ENCODE measurements at regions not wholly inside any gene's neighbourhood (a gene's known extent, or its start where the extent isn't known, plus 50 kb on each side); places are given as distances from the start of the nearest gene placed in this dataset.

- Histone ChIP-seq H3K27me3 (ENCODE audit: control insufficient read depth in 2 of 2, insufficient read depth in 1 of 2, low read length in 1 of 2) (no peaks in the 10 kb centered on the region), H3K36me3 (ENCODE audit: control insufficient read depth in 2 of 2, insufficient read depth in 2 of 2, low read length in 1 of 2) (no peaks in the 10 kb centered on the region), H3K4me1 (ENCODE audit: control insufficient read depth in 2 of 2, insufficient read depth in 2 of 2, low read length in 2 of 2) (peaks cover 8 to 22% of the 10 kb centered on the region in 2 donors), H3K9me3 (ENCODE audit: control insufficient read depth in 2 of 2, insufficient read depth in 1 of 2, low read length in 1 of 2) (no peaks in the 10 kb centered on the region), H3K27ac (ENCODE audit: low read depth in 1 of 2, low read length in 1 of 2) (no peak overlapping the region), H3K4me3 (ENCODE audit: low read length in 2 of 2) (no peak overlapping the region)
- no peak for DNase-seq (ENCODE audit: low read depth in 6 of 9, low spot score in 9 of 9)
- WGBS, result 96% methylated on average over 9 of the region's 9 CpGs
These were observed 189.0 kb downstream of the BCL11A start for GRCh38 chr2:60364491-60364890.

DNA sequence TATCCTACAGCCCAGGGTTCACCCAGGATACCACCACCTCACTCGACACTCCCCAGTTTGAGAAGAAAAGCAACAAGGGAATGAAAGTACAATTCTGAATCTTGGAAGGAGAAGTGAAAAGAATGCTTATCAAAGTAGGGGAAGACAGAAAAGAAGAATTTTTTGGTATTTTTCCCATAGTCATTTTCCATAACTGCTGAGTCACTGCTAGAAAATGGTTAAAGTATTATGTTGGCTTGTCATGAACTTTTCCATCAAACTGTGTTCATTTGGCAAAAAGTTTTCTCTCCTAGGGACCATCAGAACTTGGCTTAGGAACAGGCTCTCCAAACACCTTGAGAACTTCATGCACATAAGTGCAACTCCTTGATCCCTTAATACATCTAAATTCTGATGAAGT lies 192.0 kb downstream of the BCL11A start:
- Histone ChIP-seq H3K27ac (ENCODE audit: low read depth in 1 of 2, low read length in 1 of 2) (no peak overlapping the region), H3K4me3 (ENCODE audit: low read length in 2 of 2) (no peak overlapping the region), H3K4me1 (ENCODE audit: control insufficient read depth in 2 of 2, insufficient read depth in 2 of 2, low read length in 2 of 2) (peaks cover 13 to 38% of the 10 kb centered on the region in 2 donors), H3K9me3 (ENCODE audit: control insufficient read depth in 2 of 2, insufficient read depth in 1 of 2, low read length in 1 of 2) (no peaks in the 10 kb centered on the region), H3K36me3 (ENCODE audit: control insufficient read depth in 2 of 2, insufficient read depth in 2 of 2, low read length in 1 of 2) (no peaks in the 10 kb centered on the region), H3K27me3 (ENCODE audit: control insufficient read depth in 2 of 2, insufficient read depth in 1 of 2, low read length in 1 of 2) (no peaks in the 10 kb centered on the region)
- whole genome bisulfite sequencing, result 99% methylated on average over 1 of the region's 1 CpG
- DNase-seq (ENCODE audit: low read depth in 6 of 9, low spot score in 9 of 9), result no peak

GRCh38 chr2:60359569-60359968 lies 193.9 kb downstream of the BCL11A start:
- Histone ChIP-seq H3K9me3 (ENCODE audit: control insufficient read depth in 2 of 2, insufficient read depth in 1 of 2, low read length in 1 of 2) (no peaks in the 10 kb centered on the region), H3K36me3 (ENCODE audit: control insufficient read depth in 2 of 2, insufficient read depth in 2 of 2, low read length in 1 of 2) (no peaks in the 10 kb centered on the region), H3K4me1 (ENCODE audit: control insufficient read depth in 2 of 2, insufficient read depth in 2 of 2, low read length in 2 of 2) (peaks cover 21 to 39% of the 10 kb centered on the region in 2 donors), H3K27me3 (ENCODE audit: control insufficient read depth in 2 of 2, insufficient read depth in 1 of 2, low read length in 1 of 2) (no peaks in the 10 kb centered on the region), H3K4me3 (ENCODE audit: low read length in 2 of 2) (no peak overlapping the region), H3K27ac (ENCODE audit: low read depth in 1 of 2, low read length in 1 of 2) (no peak overlapping the region)
- DNase-seq (ENCODE audit: low read depth in 6 of 9, low spot score in 9 of 9), result peak in 1 of 9 donors; percentile 77
- 33% methylated on average over 5 of the region's 5 CpGs for WGBS

GRCh38 chr2:60358476-60358875 lies 195.0 kb downstream of the BCL11A start:
- WGBS, result 95% methylated on average over 4 of the region's 4 CpGs
- DNase-seq (ENCODE audit: low read depth in 6 of 9, low spot score in 9 of 9), result no peak
- H3K27ac ChIP-seq (ENCODE audit: low read depth in 1 of 2, low read length in 1 of 2), result no peak overlapping the region

GRCh38 chr2:60357996-60358395 lies 195.5 kb downstream of the BCL11A start:
- H3K4me1 ChIP-seq (ENCODE audit: control insufficient read depth in 2 of 2, insufficient read depth in 2 of 2, low read length in 2 of 2), result peaks cover 32 to 54% of the 10 kb centered on the region in 2 donors
- no peaks in the 10 kb centered on the region for H3K36me3 ChIP-seq (ENCODE audit: control insufficient read depth in 2 of 2, insufficient read depth in 2 of 2, low read length in 1 of 2)
- H3K27me3 ChIP-seq (ENCODE audit: control insufficient read depth in 2 of 2, insufficient read depth in 1 of 2, low read length in 1 of 2), result no peaks in the 10 kb centered on the region
- WGBS, result 89% methylated on average over 6 of the region's 6 CpGs
- H3K27ac ChIP-seq (ENCODE audit: low read depth in 1 of 2, low read length in 1 of 2), result no peak overlapping the region
- H3K9me3 ChIP-seq (ENCODE audit: control insufficient read depth in 2 of 2, insufficient read depth in 1 of 2, low read length in 1 of 2), result no peaks in the 10 kb centered on the region
- no peak overlapping the region for H3K4me3 ChIP-seq (ENCODE audit: low read length in 2 of 2)
- no peak for DNase-seq (ENCODE audit: low read depth in 6 of 9, low spot score in 9 of 9)

More at GRCh38 chr2:60358476-60358875, 195.0 kb downstream of the BCL11A start:
- Histone ChIP-seq H3K4me1 (ENCODE audit: control insufficient read depth in 2 of 2, insufficient read depth in 2 of 2, low read length in 2 of 2) (peaks cover 27 to 49% of the 10 kb centered on the region in 2 donors), H3K36me3 (ENCODE audit: control insufficient read depth in 2 of 2, insufficient read depth in 2 of 2, low read length in 1 of 2) (no peaks in the 10 kb centered on the region), H3K9me3 (ENCODE audit: control insufficient read depth in 2 of 2, insufficient read depth in 1 of 2, low read length in 1 of 2) (no peaks in the 10 kb centered on the region), H3K4me3 (ENCODE audit: low read length in 2 of 2) (no peak overlapping the region), H3K27me3 (ENCODE audit: control insufficient read depth in 2 of 2, insufficient read depth in 1 of 2, low read length in 1 of 2) (no peaks in the 10 kb centered on the region)

DNA sequence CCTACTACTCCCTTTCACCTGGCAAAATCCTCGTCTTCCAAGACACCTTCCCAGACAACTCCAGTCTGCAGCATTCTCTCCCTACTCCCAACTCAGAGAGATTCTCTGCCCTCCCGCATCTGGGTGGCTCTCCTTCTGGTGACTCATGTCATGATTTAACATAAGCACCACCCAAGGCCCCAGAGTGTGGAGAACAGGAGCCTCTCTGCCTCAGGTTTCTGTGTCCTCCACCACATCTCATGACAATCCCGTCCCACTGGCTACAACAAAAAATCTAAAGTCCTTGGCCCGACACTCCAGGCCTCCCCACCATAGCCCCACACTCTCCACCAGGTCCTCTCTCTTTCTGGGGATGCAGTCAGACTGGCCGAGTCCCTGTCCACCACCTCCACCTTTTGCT lies 197.1 kb downstream of the BCL11A start:
- Histone ChIP-seq H3K4me3 (ENCODE audit: low read length in 2 of 2) (no peak overlapping the region), H3K4me1 (ENCODE audit: control insufficient read depth in 2 of 2, insufficient read depth in 2 of 2, low read length in 2 of 2) (peaks cover 39 to 70% of the 10 kb centered on the region in 2 donors), H3K27ac (ENCODE audit: low read depth in 1 of 2, low read length in 1 of 2) (peak overlapping the region; percentile 25 to 53), H3K9me3 (ENCODE audit: control insufficient read depth in 2 of 2, insufficient read depth in 1 of 2, low read length in 1 of 2) (no peaks in the 10 kb centered on the region), H3K36me3 (ENCODE audit: control insufficient read depth in 2 of 2, insufficient read depth in 2 of 2, low read length in 1 of 2) (no peaks in the 10 kb centered on the region), H3K27me3 (ENCODE audit: control insufficient read depth in 2 of 2, insufficient read depth in 1 of 2, low read length in 1 of 2) (no peaks in the 10 kb centered on the region)
- no peak for DNase-seq (ENCODE audit: low read depth in 6 of 9, low spot score in 9 of 9)
- 77% methylated on average over 5 of the region's 5 CpGs for WGBS

GRCh38 chr2:60355849-60356261 lies 197.6 kb downstream of the BCL11A start:
- Histone ChIP-seq H3K4me1 (ENCODE audit: control insufficient read depth in 2 of 2, insufficient read depth in 2 of 2, low read length in 2 of 2) (peaks cover 44 to 75% of the 10 kb centered on the region in 2 donors), H3K27me3 (ENCODE audit: control insufficient read depth in 2 of 2, insufficient read depth in 1 of 2, low read length in 1 of 2) (no peaks in the 10 kb centered on the region), H3K36me3 (ENCODE audit: control insufficient read depth in 2 of 2, insufficient read depth in 2 of 2, low read length in 1 of 2) (no peaks in the 10 kb centered on the region), H3K4me3 (ENCODE audit: low read length in 2 of 2) (no peak overlapping the region), H3K9me3 (ENCODE audit: control insufficient read depth in 2 of 2, insufficient read depth in 1 of 2, low read length in 1 of 2) (no peaks in the 10 kb centered on the region), H3K27ac (ENCODE audit: low read depth in 1 of 2, low read length in 1 of 2) (peak overlapping the region in 1 of 2 donors; percentile 50)
- DNase-seq (ENCODE audit: low read depth in 6 of 9, low spot score in 9 of 9), result no peak
- 11% methylated on average over 4 of the region's 4 CpGs for WGBS

DNA sequence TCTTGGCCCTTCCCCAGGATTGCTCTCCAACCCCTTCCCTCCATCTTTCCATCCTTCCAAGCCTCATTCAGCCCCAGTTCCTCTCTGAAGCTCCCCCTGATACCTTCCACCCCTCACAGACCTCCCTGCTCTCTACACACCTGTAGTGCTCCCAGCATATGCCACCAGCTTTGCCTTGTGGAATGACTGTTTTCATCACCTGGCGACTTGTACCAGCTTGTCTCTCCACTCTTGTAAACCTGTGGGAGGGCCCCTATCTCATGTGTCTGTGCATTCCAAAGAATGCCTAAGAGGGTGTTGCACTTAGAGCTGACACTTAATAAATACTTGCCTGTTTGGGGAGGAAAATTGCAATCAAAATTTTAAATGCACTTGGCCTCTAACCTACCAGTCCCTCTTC lies 198.7 kb downstream of the BCL11A start:
- Histone ChIP-seq H3K4me1 (ENCODE audit: control insufficient read depth in 2 of 2, insufficient read depth in 2 of 2, low read length in 2 of 2) (peaks cover 40 to 76% of the 10 kb centered on the region in 2 donors), H3K4me3 (ENCODE audit: low read length in 2 of 2) (no peak overlapping the region), H3K27ac (ENCODE audit: low read depth in 1 of 2, low read length in 1 of 2) (peak overlapping the region; percentile 6 to 27), H3K9me3 (ENCODE audit: control insufficient read depth in 2 of 2, insufficient read depth in 1 of 2, low read length in 1 of 2) (no peaks in the 10 kb centered on the region), H3K27me3 (ENCODE audit: control insufficient read depth in 2 of 2, insufficient read depth in 1 of 2, low read length in 1 of 2) (no peaks in the 10 kb centered on the region), H3K36me3 (ENCODE audit: control insufficient read depth in 2 of 2, insufficient read depth in 2 of 2, low read length in 1 of 2) (no peaks in the 10 kb centered on the region)
- WGBS, result 94% methylated on average over 1 of the region's 1 CpG
- no peak for DNase-seq (ENCODE audit: low read depth in 6 of 9, low spot score in 9 of 9)

DNA sequence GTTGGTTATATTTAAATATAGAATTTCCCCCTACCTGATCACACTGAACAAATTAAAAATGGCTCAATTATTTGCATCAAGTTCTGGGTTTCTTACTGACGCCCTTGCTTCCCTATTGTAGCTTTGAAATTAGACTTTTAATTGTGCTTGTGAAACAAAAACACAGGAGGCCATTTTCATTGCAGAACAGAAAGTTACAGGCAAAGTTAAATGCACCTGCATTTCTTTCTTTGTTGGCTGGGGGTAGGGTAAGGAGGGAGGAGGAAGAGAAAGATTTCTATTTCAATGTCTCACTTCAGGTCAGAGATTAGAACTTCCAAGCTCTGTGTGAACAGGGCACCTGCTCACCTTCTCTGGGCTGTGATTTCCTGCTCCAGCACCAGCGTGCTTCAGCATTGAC lies 199.6 kb downstream of the BCL11A start:
- peak overlapping the region in 1 of 2 donors; percentile 68 for H3K27ac ChIP-seq (ENCODE audit: low read depth in 1 of 2, low read length in 1 of 2)
- 42% methylated on average over 2 of the region's 2 CpGs for WGBS
- H3K4me3 ChIP-seq (ENCODE audit: low read length in 2 of 2), result no peak overlapping the region
- peaks cover 33 to 70% of the 10 kb centered on the region in 2 donors for H3K4me1 ChIP-seq (ENCODE audit: control insufficient read depth in 2 of 2, insufficient read depth in 2 of 2, low read length in 2 of 2)
- H3K9me3 ChIP-seq (ENCODE audit: control insufficient read depth in 2 of 2, insufficient read depth in 1 of 2, low read length in 1 of 2), result no peaks in the 10 kb centered on the region
- DNase-seq (ENCODE audit: low read depth in 6 of 9, low spot score in 9 of 9), result peak in 2 of 9 donors; percentile 47 to 76
- no peaks in the 10 kb centered on the region for H3K27me3 ChIP-seq (ENCODE audit: control insufficient read depth in 2 of 2, insufficient read depth in 1 of 2, low read length in 1 of 2)
- no peaks in the 10 kb centered on the region for H3K36me3 ChIP-seq (ENCODE audit: control insufficient read depth in 2 of 2, insufficient read depth in 2 of 2, low read length in 1 of 2)

GRCh38 chr2:60353406-60353800 lies 200.1 kb downstream of the BCL11A start:
- H3K36me3 ChIP-seq (ENCODE audit: control insufficient read depth in 2 of 2, insufficient read depth in 2 of 2, low read length in 1 of 2), result no peaks in the 10 kb centered on the region
- H3K27me3 ChIP-seq (ENCODE audit: control insufficient read depth in 2 of 2, insufficient read depth in 1 of 2, low read length in 1 of 2), result no peaks in the 10 kb centered on the region
- peak overlapping the region; percentile 32 to 68 for H3K27ac ChIP-seq (ENCODE audit: low read depth in 1 of 2, low read length in 1 of 2)
- WGBS, result 90% methylated on average over 10 of the region's 10 CpGs
- peaks cover 33 to 66% of the 10 kb centered on the region in 2 donors for H3K4me1 ChIP-seq (ENCODE audit: control insufficient read depth in 2 of 2, insufficient read depth in 2 of 2, low read length in 2 of 2)
- no peak overlapping the region for H3K4me3 ChIP-seq (ENCODE audit: low read length in 2 of 2)
- no peak for DNase-seq (ENCODE audit: low read depth in 6 of 9, low spot score in 9 of 9)
- no peaks in the 10 kb centered on the region for H3K9me3 ChIP-seq (ENCODE audit: control insufficient read depth in 2 of 2, insufficient read depth in 1 of 2, low read length in 1 of 2)
